ENCODE measurements at regions not wholly inside any gene's neighbourhood (a gene's known extent, or its start where the extent isn't known, plus 50 kb on each side); places are given as distances from the start of the nearest gene placed in this dataset.

GRCh38 chrX:40165206-40165605 is 67.4 kb upstream of the BCOR start:
- Histone ChIP-seq H3K4me2 (ENCODE audit: low read depth, low read length) (peak overlapping the region; percentile 36; the same call in 1 of the 2 replicates), H3K9ac (ENCODE audit: insufficient read depth, low read depth, low read length) (no peak overlapping the region), H3K79me2 (ENCODE audit: insufficient read depth, low read length) (peaks cover 7% of the 10 kb centered on the region), H2AFZ (ENCODE audit: low read length) (no peak overlapping the region), H3K27me3 (ENCODE audit: control insufficient read depth in 1 of 2, insufficient read depth in 2 of 2, low read length in 2 of 2) (no peaks in the 10 kb centered on the region), H4K20me1 (ENCODE audit: insufficient read depth, low read length) (no peaks in the 10 kb centered on the region), H3K9me3 (ENCODE audit: low read length) (no peaks in the 10 kb centered on the region), H3K4me3 (replicated peaks in 1 of 3; ENCODE audit: insufficient read depth in 1 of 3, low read depth in 2 of 3, low read length in 3 of 3) (0 out of 6 replicates have a peak overlapping the region, but pooled peaks of 1 of the 3 experiments have one; percentile 23), H3K4me1 (ENCODE audit: insufficient read depth, low read length) (peaks cover 77% of the 10 kb centered on the region), H3K36me3 (replicated peaks in 1 of 2; ENCODE audit: control insufficient read depth in 1 of 2, insufficient read depth in 2 of 2, low read length in 2 of 2) (no peaks in the 10 kb centered on the region), H3K27ac (ENCODE audit: extremely low read length, insufficient read depth, low read length) (peak overlapping the region; percentile 48)
- FAIRE-seq (no peak), ATAC-seq (peak; percentile 79), DNase-seq (ENCODE audit: low spot score) (no peak)
- BruUV-seq (replicated peaks): no TSS peak
- 17% methylated on average over 3 of the region's 5 CpGs for whole genome bisulfite sequencing (ENCODE audit: low lambda C conversion rate)
- CTCF ChIA-PET (ENCODE audit: low intra/inter-chr PET ratio, low total read pairs): no interaction called here
- in situ Hi-C loops (cut with HindIII; ENCODE audit: extremely low pct_ligation_motif_present, low pct_unique_long_range_greater_than_20kb): no loop called here
- POLR2A ChIA-PET: interaction anchor here (0.7 to 2.1 kb wide), 10 partner anchors 8 to 154 kb away, joined by 3 to 14 read pairs (median 4); partner anchors contain the start of gene BCOR
- intact Hi-C loops (cut with micrococcal nuclease; ENCODE audit: unreplicated experiment): no loop called here
- TF ChIP-seq ZEB1 (IDR thresholded peaks at IDR 0.05; ENCODE audit: insufficient replicate concordance, low read depth) (no peak), HNF4A (CRISPR knock-in tag; IDR thresholded peaks at IDR 0.05) (peak; percentile 61), ZNF609 (CRISPR knock-in tag; IDR thresholded peaks at IDR 0.05; ENCODE audit: borderline replicate concordance) (peak; percentile 21; the same call in 1 of the 2 replicates), HDAC2 (CRISPR knock-in tag; IDR thresholded peaks at IDR 0.05) (no peak), ZFY (CRISPR knock-in tag; IDR thresholded peaks at IDR 0.05) (peak; percentile 58), HNF4G (IDR thresholded peaks at IDR 0.05; ENCODE audit: borderline replicate concordance, low read depth, low read length) (peak; percentile 54; the same call in 1 of the 2 replicates), HNF4G (CRISPR knock-in tag; IDR thresholded peaks at IDR 0.05; ENCODE audit: borderline replicate concordance, low read depth) (no peak), ZMYM2 (CRISPR knock-in tag; IDR thresholded peaks at IDR 0.05) (no peak), MAX (IDR thresholded peaks at IDR 0.05) (0 out of 2 replicates have a peak, but pooled peaks have one; percentile 18), IRF9 (CRISPR knock-in tag; IDR thresholded peaks at IDR 0.05; ENCODE audit: borderline replicate concordance) (no peak), UBTF (CRISPR knock-in tag; IDR thresholded peaks at IDR 0.05) (peak; percentile 59; the same call in 1 of the 2 replicates), ZNF687 (CRISPR knock-in tag; IDR thresholded peaks at IDR 0.05) (peak; percentile 63)

Measured in HepG2 (cell line).